Endothelial cell of umbilical vein (primary cell): ENCODE measurements at regions not wholly inside any gene's neighbourhood (a gene's known extent, or its start where the extent isn't known, plus 50 kb on each side); places are given as distances from the start of the nearest gene placed in this dataset.

ENCODE experiments used
- BruUV-seq: library from RNA; stranded (reverse); fragments of 400-500 nt; replicated peaks from 2 replicates; lab custom pipeline; 2021; lab: Mats Ljungman, UMichigan
- CTCF ChIA-PET: fragments of 300-600, 350-600 bp; sonication (Branson Sonifier 250); formaldehyde crosslinking; loops from one replicate; lab custom pipeline; 2021; ENCODE audit warnings: antibody characterized with exemption, inconsistent platforms; lab: Charles Lee
- POLR2A ChIA-PET: fragments of 300-600, 350-600 bp; sonication (Branson Sonifier 250); formaldehyde crosslinking; loops from one replicate; lab custom pipeline; 2021; ENCODE audit warnings: antibody characterized with exemption, inconsistent platforms; lab: Charles Lee
- DNase-seq: peaks from one replicate; pipeline ENCODE4 v3.0.0-alpha.2; 2011; ENCODE audit warnings: low read depth, low spot score
- FAIRE-seq: peaks from 2 replicates; lab custom pipeline; 2011; peaks lifted over from hg19 to GRCh38; lab: Jason Lieb, UNC
- H2AFZ ChIP-seq: 2 replicates; pipeline ENCODE4 v1.6.0; 2012; ENCODE audit warnings: low read depth, low read length, control low read depth, inconsistent platforms
- H3K27ac ChIP-seq: 2 replicates; pipeline ENCODE4 v1.5.1; 2011; ENCODE audit warnings: low read depth, mild to moderate bottlenecking, control low read depth, low read length, moderate library complexity; ENCODE audit not compliant: insufficient read depth
- H3K27me3 ChIP-seq, 2 experiments: 2 replicates each; pipeline versions ENCODE4 v1.6.0 to v1.6.1; 2011; ENCODE audit warnings: low read length in 2 of 2, mixed read lengths in 1 of 2; ENCODE audit not compliant: control insufficient read depth in 2 of 2, insufficient read depth in 2 of 2
- H3K36me3 ChIP-seq, 2 experiments: 2 replicates in 1 of 2; 3 replicates in 1 of 2; pipeline ENCODE4 v1.5.1; 2011; ENCODE audit warnings: low read length in 2 of 2, mild to moderate bottlenecking in 1 of 2, moderate library complexity in 1 of 2; ENCODE audit not compliant: control insufficient read depth in 2 of 2, insufficient read depth in 2 of 2; ENCODE audit errors: extremely low read depth in 1 of 2
- H3K4me1 ChIP-seq: 3 replicates; pipeline ENCODE4 v1.5.1; 2011; ENCODE audit warnings: mild to moderate bottlenecking, low read length; ENCODE audit not compliant: control insufficient read depth, insufficient read depth; ENCODE audit errors: extremely low read depth
- H3K4me2 ChIP-seq: 2 replicates; pipeline ENCODE4 v1.6.1; 2011; ENCODE audit warnings: low read length, control low read depth, mixed read lengths; ENCODE audit not compliant: insufficient read depth
- H3K4me3 ChIP-seq, 3 experiments: fragments of 200-600 bp in 1 of 3; sonication (generic), shearing (Covaris generic) in 1 of 3; replicated peaks in 1 of 3; 2 replicates each; pipeline ENCODE4 v1.5.1; 2011 to 2016; ENCODE audit warnings: control low read depth in 3 of 3, low read length in 3 of 3, mild to moderate bottlenecking in 2 of 3, inconsistent platforms in 1 of 3, low read depth in 1 of 3, moderate library complexity in 1 of 3; ENCODE audit not compliant: insufficient read depth in 1 of 3
- H3K79me2 ChIP-seq: 2 replicates; pipeline ENCODE4 v1.6.0; 2012; ENCODE audit warnings: low read length, inconsistent platforms; ENCODE audit not compliant: control insufficient read depth, insufficient read depth
- H3K9ac ChIP-seq: replicated peaks from 2 replicates; pipeline ENCODE3; 2011; ENCODE audit warnings: low read length, control low read depth; ENCODE audit not compliant: insufficient read depth; ENCODE audit errors: extremely low read depth
- H3K9me1 ChIP-seq: replicated peaks from 3 replicates; pipeline ENCODE4 v1.6.0; 2011; ENCODE audit warnings: mild to moderate bottlenecking, low read length; ENCODE audit not compliant: control insufficient read depth, insufficient read depth; ENCODE audit errors: extremely low read depth
- H3K9me3 ChIP-seq: replicated peaks from 2 replicates; pipeline ENCODE4 v1.5.1; 2012; ENCODE audit warnings: low read length, inconsistent platforms; ENCODE audit not compliant: control insufficient read depth, insufficient read depth
- H4K20me1 ChIP-seq: replicated peaks from 2 replicates; pipeline ENCODE3; 2011; ENCODE audit warnings: mild to moderate bottlenecking, low read length; ENCODE audit not compliant: control insufficient read depth, insufficient read depth; ENCODE audit errors: extremely low read depth
- EZH2 ChIP-seq: IDR thresholded peaks from 2 replicates; pipeline ENCODE4 v1.6.1; 2012; ENCODE audit warnings: borderline replicate concordance, low read depth, mild to moderate bottlenecking, moderate library complexity, low read length, inconsistent platforms; ENCODE audit not compliant: severe bottlenecking
- FOS ChIP-seq: IDR thresholded peaks from 2 replicates; pipeline ENCODE4 v1.6.1; 2011; ENCODE audit warnings: mild to moderate bottlenecking, low read length, moderate library complexity, borderline replicate concordance; ENCODE audit not compliant: insufficient read depth
- GATA2 ChIP-seq: IDR thresholded peaks from 2 replicates; pipeline ENCODE4 v1.7.0; 2011; ENCODE audit warnings: low read depth, mild to moderate bottlenecking, moderate library complexity, mixed read lengths, low read length; ENCODE audit not compliant: insufficient read length, insufficient read depth
- JUN ChIP-seq: IDR thresholded peaks from 2 replicates; pipeline ENCODE4 v1.6.1; 2011; ENCODE audit warnings: borderline replicate concordance, low read depth; ENCODE audit not compliant: insufficient read length, insufficient read depth
- MYC ChIP-seq: IDR thresholded peaks from one replicate; pipeline ENCODE4 v1.6.1; 2011; ENCODE audit warnings: mild to moderate bottlenecking, low read depth, low read length
- POLR2A ChIP-seq: IDR thresholded peaks from 2 replicates; pipeline ENCODE4 v1.6.1; 2012; ENCODE audit warnings: low read depth, mild to moderate bottlenecking, control low read depth, low read length
- POLR2AphosphoS5 ChIP-seq: IDR thresholded peaks from 2 replicates; pipeline ENCODE4 v1.6.1; 2012; ENCODE audit warnings: low read depth, mild to moderate bottlenecking, control low read depth, low read length, moderate library complexity; ENCODE audit not compliant: insufficient read depth
- dilution Hi-C: fragments of 300-500 bp; cut with MboI; formaldehyde crosslinking; loops from one replicate; pipeline ENCODE4 v1.15.0; 2019; ENCODE audit warnings: low sequenced_read_pairs; ENCODE audit not compliant: extremely low pct_ligation_motif_present
- intact Hi-C: fragments of 100-400 bp; cut with micrococcal nuclease; formaldehyde crosslinking; loops from one replicate; pipeline ENCODE4 v1.10.0; 2022
- TF ChIP-seq, protein P1 (sequence below), 2 donors: IDR thresholded peaks; 1 replicate in 1 of 2; 2 replicates in 1 of 2; pipeline ENCODE4 v1.5.1; 2011; ENCODE audit warnings: low read length in 2 of 2, mild to moderate bottlenecking in 2 of 2, moderate library complexity in 2 of 2, control low read depth in 1 of 2, inconsistent platforms in 1 of 2, low read depth in 1 of 2; ENCODE audit not compliant: insufficient read depth in 1 of 2; ENCODE audit errors: extremely low read depth in 1 of 2
- TF ChIP-seq, protein P2 (sequence below): IDR thresholded peaks from 2 replicates; pipeline ENCODE4 v1.6.1; 2011; ENCODE audit not compliant: insufficient read depth, insufficient read length

DNA sequence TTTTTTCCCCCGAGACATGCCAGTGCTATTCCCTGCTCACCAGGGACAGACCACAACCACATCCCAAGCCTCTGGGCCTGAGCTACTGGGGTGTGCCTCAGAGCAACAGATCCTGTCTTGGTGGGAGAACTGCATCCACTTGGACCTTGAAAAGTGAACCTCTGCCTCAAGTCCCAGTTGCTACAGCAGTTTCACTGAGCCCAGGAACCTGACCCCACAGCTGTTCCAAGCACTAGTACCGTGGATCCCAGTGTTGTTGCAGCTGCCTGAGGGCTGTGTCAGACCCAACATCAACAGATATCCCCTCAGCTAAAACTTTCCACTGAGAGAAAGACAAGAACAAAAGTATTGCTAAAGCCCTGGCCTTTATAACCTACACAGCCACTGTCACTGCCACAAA, 373.0 kb downstream of the PLPP3 start:
- H3K27ac ChIP-seq: no peak overlapping the region
- no peaks in the 10 kb centered on the region for H3K36me3 ChIP-seq
- no TSS peak for BruUV-seq
- no peaks in the 10 kb centered on the region for H3K4me1 ChIP-seq
- DNase-seq (no peak), FAIRE-seq (no peak)
- no peak for TF ChIP-seq POLR2AphosphoS5
- TF ChIP-seq POLR2A: no peak
- no peak for TF ChIP-seq JUN
- TF ChIP-seq FOS: no peak
- TF ChIP-seq, protein P1, sequence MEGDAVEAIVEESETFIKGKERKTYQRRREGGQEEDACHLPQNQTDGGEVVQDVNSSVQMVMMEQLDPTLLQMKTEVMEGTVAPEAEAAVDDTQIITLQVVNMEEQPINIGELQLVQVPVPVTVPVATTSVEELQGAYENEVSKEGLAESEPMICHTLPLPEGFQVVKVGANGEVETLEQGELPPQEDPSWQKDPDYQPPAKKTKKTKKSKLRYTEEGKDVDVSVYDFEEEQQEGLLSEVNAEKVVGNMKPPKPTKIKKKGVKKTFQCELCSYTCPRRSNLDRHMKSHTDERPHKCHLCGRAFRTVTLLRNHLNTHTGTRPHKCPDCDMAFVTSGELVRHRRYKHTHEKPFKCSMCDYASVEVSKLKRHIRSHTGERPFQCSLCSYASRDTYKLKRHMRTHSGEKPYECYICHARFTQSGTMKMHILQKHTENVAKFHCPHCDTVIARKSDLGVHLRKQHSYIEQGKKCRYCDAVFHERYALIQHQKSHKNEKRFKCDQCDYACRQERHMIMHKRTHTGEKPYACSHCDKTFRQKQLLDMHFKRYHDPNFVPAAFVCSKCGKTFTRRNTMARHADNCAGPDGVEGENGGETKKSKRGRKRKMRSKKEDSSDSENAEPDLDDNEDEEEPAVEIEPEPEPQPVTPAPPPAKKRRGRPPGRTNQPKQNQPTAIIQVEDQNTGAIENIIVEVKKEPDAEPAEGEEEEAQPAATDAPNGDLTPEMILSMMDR (IDR thresholded peaks at IDR 0.05; ENCODE audit: extremely low read depth in 1 of 2, insufficient read depth in 1 of 2, low read depth in 1 of 2, low read length in 2 of 2): no peak
- TF ChIP-seq MYC: no peak
- TF ChIP-seq GATA2: no peak
- TF ChIP-seq, protein P2, sequence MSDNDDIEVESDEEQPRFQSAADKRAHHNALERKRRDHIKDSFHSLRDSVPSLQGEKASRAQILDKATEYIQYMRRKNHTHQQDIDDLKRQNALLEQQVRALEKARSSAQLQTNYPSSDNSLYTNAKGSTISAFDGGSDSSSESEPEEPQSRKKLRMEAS: no peak
- TF ChIP-seq EZH2: no peak
- H3K79me2 ChIP-seq: no peaks in the 10 kb centered on the region
- H3K27me3 ChIP-seq: no peaks in the 10 kb centered on the region
- H3K4me2 ChIP-seq: no peak overlapping the region
- H3K9me1 ChIP-seq: no peaks in the 10 kb centered on the region
- intact Hi-C loops (no loop called here), dilution Hi-C loops (no loop called here)
- H2AFZ ChIP-seq: no peak overlapping the region
- H3K4me3 ChIP-seq: no peak overlapping the region
- ChIA-PET CTCF (interaction anchor here (1.6 kb wide), 1 partner anchor 831 kb away, joined by 3 read pairs; no protein-coding TSS in a partner anchor), POLR2A (no interaction called here)
- H3K9me3 ChIP-seq: no peaks in the 10 kb centered on the region
- no peak overlapping the region for H3K9ac ChIP-seq
- H4K20me1 ChIP-seq: no peaks in the 10 kb centered on the region
